K562 (cell line): ENCODE measurements at regions not wholly inside any gene's neighbourhood (a gene's known extent, or its start where the extent isn't known, plus 50 kb on each side); places are given as distances from the start of the nearest gene placed in this dataset.
A peak's percentile ranks its signal among the peaks of the same experiment; 100 is the strongest.

ENCODE experiments used
- ATAC-seq: fragments of 200-7000 bp; cut with Tn5 transposase; 3 replicates; pipeline ENCODE4 v1.9.1; 2020; ENCODE audit warnings: moderate library complexity
- BruUV-seq: library from RNA; stranded (reverse); fragments of 400-500 nt; replicated peaks from 2 replicates; lab custom pipeline; 2021; lab: Mats Ljungman, UMichigan
- CTCF ChIA-PET: fragments of 300-600 bp; formaldehyde crosslinking; extraction: SDS; loops from one replicate; lab custom pipeline; 2021; ENCODE audit warnings: low intra/inter-chr PET ratio; lab: Yijun Ruan, JAX
- POLR2A ChIA-PET: fragments of 300-600, 350-650 bp; sonication (Branson Sonifier 250); formaldehyde crosslinking; extraction: SDS; loops from one replicate; lab custom pipeline; 2021; ENCODE audit warnings: antibody characterized with exemption, inconsistent platforms; lab: Yijun Ruan, JAX
- DNase-seq, 4 experiments: peaks; one replicate each; pipeline versions ENCODE4 v3.0.0 to v3.0.0-alpha.2; 2011 to 2018; ENCODE audit warnings: low spot score in 3 of 4, mixed read lengths in 3 of 4; ENCODE audit errors: extremely low read depth in 1 of 4
- FAIRE-seq: peaks from 2 replicates; lab custom pipeline; 2011; peaks lifted over from hg19 to GRCh38; lab: Jason Lieb, UNC
- H2AFZ ChIP-seq: 2 replicates; pipeline ENCODE4 v1.6.0; 2011; ENCODE audit warnings: low read depth, low read length, control low read depth, inconsistent platforms
- H3K27ac ChIP-seq: fragments of 200-600 bp; 3 replicates; pipeline ENCODE4 v1.8.0; 2011; ENCODE audit warnings: low read depth, mild to moderate bottlenecking, control low read depth, inconsistent platforms, low read length, moderate library complexity, mixed read lengths; ENCODE audit errors: extremely low read depth
- H3K27me3 ChIP-seq, 2 experiments: fragments of 300-600 bp in 1 of 2; 2 replicates in 1 of 2; 3 replicates in 1 of 2; pipeline versions ENCODE4 v1.6.0 to v1.8.0; 2011; ENCODE audit warnings: inconsistent platforms in 2 of 2, low read length in 2 of 2, mild to moderate bottlenecking in 1 of 2, mixed read lengths in 1 of 2, moderate library complexity in 1 of 2; ENCODE audit not compliant: control insufficient read depth in 2 of 2, insufficient read depth in 2 of 2
- H3K36me3 ChIP-seq: fragments of 300-600 bp; 3 replicates; pipeline ENCODE4 v1.8.0; 2011; ENCODE audit warnings: mild to moderate bottlenecking, low read length, inconsistent platforms; ENCODE audit not compliant: control insufficient read depth, insufficient read depth
- H3K4me1 ChIP-seq, 2 experiments: fragments of 200-600 bp in 1 of 2; replicated peaks in 1 of 2; 2 replicates in 1 of 2; 3 replicates in 1 of 2; pipeline versions ENCODE4 v1.5.1 to v1.8.0; 2011; ENCODE audit warnings: inconsistent platforms in 2 of 2, low read length in 2 of 2, mild to moderate bottlenecking in 1 of 2, mixed read lengths in 1 of 2, moderate library complexity in 1 of 2; ENCODE audit not compliant: control insufficient read depth in 2 of 2, insufficient read depth in 2 of 2
- H3K4me2 ChIP-seq: 2 replicates; pipeline ENCODE4 v1.6.1; 2011; ENCODE audit warnings: low read length, control low read depth, inconsistent platforms, mixed read lengths; ENCODE audit not compliant: insufficient read depth
- H3K4me3 ChIP-seq: fragments of 200-600 bp; sonication (generic), shearing (Covaris generic); 2 replicates; pipeline ENCODE4 v1.5.1; 2016; ENCODE audit warnings: control low read depth, inconsistent platforms
- H3K79me2 ChIP-seq: fragments of 200-600 bp; 3 replicates; pipeline ENCODE4 v1.8.0; 2011; ENCODE audit warnings: low read length, inconsistent platforms; ENCODE audit not compliant: control insufficient read depth, insufficient read depth
- H3K9ac ChIP-seq, 2 experiments: 2 replicates each; pipeline versions ENCODE4 v1.6.0 to v1.6.1; 2011; ENCODE audit warnings: low read depth in 2 of 2, low read length in 2 of 2, control low read depth in 1 of 2, inconsistent platforms in 1 of 2, mild to moderate bottlenecking in 1 of 2, mixed read lengths in 1 of 2; ENCODE audit not compliant: insufficient read depth in 1 of 2
- H3K9me1 ChIP-seq: one replicate; pipeline ENCODE4 v1.6.0; 2011; ENCODE audit warnings: inconsistent platforms, mild to moderate bottlenecking, low read length, moderate library complexity; ENCODE audit not compliant: control insufficient read depth, insufficient read depth
- H3K9me3 ChIP-seq: replicated peaks from 2 replicates; pipeline ENCODE4 v1.5.1; 2011; ENCODE audit warnings: low read depth, low read length, inconsistent platforms; ENCODE audit not compliant: control insufficient read depth, insufficient read depth
- H4K20me1 ChIP-seq: replicated peaks from 2 replicates; pipeline ENCODE4 v1.6.1; 2011; ENCODE audit warnings: low read length, inconsistent platforms, mixed read lengths; ENCODE audit not compliant: control insufficient read depth, insufficient read depth
- FUS ChIP-seq: fragments of 200-400 bp; formaldehyde crosslinking; optimal IDR thresholded peaks from 2 replicates; pipeline ENCODE3; 2017; ENCODE audit warnings: low read depth, low read length
- HDGF ChIP-seq: fragments of 450-650 bp; IDR thresholded peaks from 2 replicates; pipeline ENCODE4 v1.6.1; 2016
- HLTF ChIP-seq: fragments of 450-650 bp; IDR thresholded peaks from 2 replicates; pipeline ENCODE4 v1.6.1; 2016
- HNRNPLL ChIP-seq: fragments of 200-400 bp; formaldehyde crosslinking; IDR thresholded peaks from 2 replicates; pipeline ENCODE4 v1.6.1; 2017; ENCODE audit warnings: low read length, low read depth, mild to moderate bottlenecking; ENCODE audit not compliant: poor library complexity, severe bottlenecking
- KDM2B ChIP-seq: fragments of 250-450 bp; sonication (Bioruptor Pico); IDR thresholded peaks from 2 replicates; pipeline ENCODE4 v1.8.0; 2021; ENCODE audit warnings: mild to moderate bottlenecking, moderate library complexity
- MAFF ChIP-seq: IDR thresholded peaks from 2 replicates; pipeline ENCODE4 v1.6.1; 2012; ENCODE audit warnings: low read length, improper control_type of control experiment
- MAFK ChIP-seq: IDR thresholded peaks from 2 replicates; pipeline ENCODE4 v1.6.1; 2011; ENCODE audit warnings: low read length, improper control_type of control experiment
- NBN ChIP-seq: fragments of 450-650 bp; IDR thresholded peaks from 2 replicates; pipeline ENCODE4 v1.6.1; 2016; ENCODE audit warnings: low read depth, mild to moderate bottlenecking
- NFXL1 ChIP-seq: fragments of 450-650 bp; formaldehyde crosslinking; IDR thresholded peaks from 2 replicates; pipeline ENCODE4 v1.4.0; 2021; ENCODE audit warnings: mild to moderate bottlenecking
- NR1H2 ChIP-seq: sonication (generic); formaldehyde crosslinking; IDR thresholded peaks from 2 replicates; pipeline ENCODE4 v1.4.0; 2020; ENCODE audit warnings: mild to moderate bottlenecking, missing genetic modification reagents
- PHTF2 ChIP-seq: fragments of 250-450 bp; sonication (Bioruptor Pico); IDR thresholded peaks from 2 replicates; pipeline ENCODE4 v1.5.0; 2021; ENCODE audit warnings: mild to moderate bottlenecking
- PKNOX1 ChIP-seq: fragments of 450-650 bp; IDR thresholded peaks from 2 replicates; pipeline ENCODE4 v1.6.1; 2016
- PURB ChIP-seq: sonication (generic); formaldehyde crosslinking; IDR thresholded peaks from 2 replicates; pipeline ENCODE4 v1.9.0; 2021; ENCODE audit warnings: low read depth, mild to moderate bottlenecking, missing genetic modification reagents
- STAT6 ChIP-seq: sonication (generic); formaldehyde crosslinking; IDR thresholded peaks from 2 replicates; pipeline ENCODE4 v1.8.1; 2023; ENCODE audit warnings: mild to moderate bottlenecking, missing genetic modification reagents
- YY1 ChIP-seq, 3 experiments: IDR thresholded peaks; 2 replicates each; pipeline ENCODE4 v1.6.1; 2011; ENCODE audit warnings: low read length in 2 of 3, mild to moderate bottlenecking in 2 of 3, moderate library complexity in 2 of 3, borderline replicate concordance in 1 of 3, control low read depth in 1 of 3, low read depth in 1 of 3; ENCODE audit not compliant: insufficient read depth in 3 of 3, insufficient replicate concordance in 2 of 3, control insufficient read depth in 1 of 3, insufficient read length in 1 of 3; ENCODE audit errors: extremely low read depth in 1 of 3
- ZBTB7A ChIP-seq: IDR thresholded peaks from 2 replicates; pipeline ENCODE4 v1.6.1; 2011; ENCODE audit warnings: low read depth, mild to moderate bottlenecking, low read length, moderate library complexity, borderline replicate concordance; ENCODE audit not compliant: control insufficient read depth
- ZNF217 ChIP-seq: sonication (generic); formaldehyde crosslinking; IDR thresholded peaks from 2 replicates; pipeline ENCODE4 v1.8.0; 2022; ENCODE audit warnings: mild to moderate bottlenecking, missing genetic modification reagents
- ZNF561 ChIP-seq: fragments of 450-650 bp; formaldehyde crosslinking; conservative IDR thresholded peaks from 2 replicates; pipeline ENCODE4 v1.4.0; 2020; ENCODE audit warnings: mild to moderate bottlenecking, moderate library complexity
- ZSCAN32 ChIP-seq: fragments of 450-650 bp; formaldehyde crosslinking; IDR thresholded peaks from 2 replicates; pipeline ENCODE4 v1.4.0; 2020; ENCODE audit warnings: mild to moderate bottlenecking, moderate library complexity
- WGBS: fragments of 100-300 bp; shearing (Covaris generic); methylation state at CpG from one replicate; pipeline ENCODE4 v1.1.6; 2016; ENCODE audit warnings: low coverage, mixed read lengths; ENCODE audit not compliant: insufficient coverage; ENCODE audit errors: missing lambda C conversion rate; 5-methylcytosine and 5-hydroxymethylcytosine counted together
- in situ Hi-C: fragments of 300-500 bp; cut with MboI; formaldehyde crosslinking; loops from 4 replicates; pipeline ENCODE4 v1.15.0; 2018; ENCODE audit warnings: inconsistent platforms, mixed read lengths
- intact Hi-C: fragments of 100-400 bp; cut with micrococcal nuclease; formaldehyde crosslinking; loops from 2 replicates; pipeline ENCODE4 v1.14.2; 2022

GRCh38 chr15:95371664-95372063 is 958.8 kb upstream of the NR2F2 start (continued):
- TF ChIP-seq PKNOX1 (peak; percentile 54; the same call in 1 of the 2 replicates), MAFK (peak; percentile 22; the same call in 1 of the 2 replicates), MAFF (peak; percentile 13; the same call in 1 of the 2 replicates), ZNF217 (CRISPR knock-in tag) (no peak), ZSCAN32 (CRISPR knock-in tag) (no peak), STAT6 (CRISPR knock-in tag) (no peak), NBN (no peak), HDGF (no peak), NFXL1 (CRISPR knock-in tag) (no peak)

GRCh38 chr15:95375281-95375680 is 955.2 kb upstream of the NR2F2 start:
- no peaks in the 10 kb centered on the region for H3K36me3 ChIP-seq
- H3K79me2 ChIP-seq = no peaks in the 10 kb centered on the region
- no peak overlapping the region for H3K27ac ChIP-seq
- no peaks in the 10 kb centered on the region for H3K9me1 ChIP-seq
- no peaks in the 10 kb centered on the region for H4K20me1 ChIP-seq
- FAIRE-seq = no peak
- no TSS peak for BruUV-seq
- CTCF ChIA-PET = interaction anchor here (0.6 kb wide), 1 partner anchor 10 kb away, joined by 3 read pairs; no protein-coding TSS in a partner anchor
- H3K9me3 ChIP-seq = no peaks in the 10 kb centered on the region; the same call in 1 of the 2 replicates
- no peak overlapping the region for H3K9ac ChIP-seq
- H3K4me1 ChIP-seq = no peaks in the 10 kb centered on the region; a peak in 1 of 5 replicates
- 0% methylated on average over 3 of the region's 3 CpGs for WGBS
- TF ChIP-seq ZBTB7A = no peak
- TF ChIP-seq NBN = no peak
- no peak for TF ChIP-seq HNRNPLL
- no peak for TF ChIP-seq ZNF561
- TF ChIP-seq NR1H2 (CRISPR knock-in tag) = no peak
- TF ChIP-seq YY1 (IDR thresholded peaks at IDR 0.05; ENCODE audit: borderline replicate concordance in 1 of 3, control insufficient read depth in 1 of 3, extremely low read depth in 1 of 3, insufficient read depth in 3 of 3, insufficient read length in 1 of 3, insufficient replicate concordance in 2 of 3, low read depth in 1 of 3, low read length in 2 of 3) = no peak
- no peak for TF ChIP-seq PHTF2 (CRISPR knock-in tag)
- TF ChIP-seq FUS = no peak
- no peak for TF ChIP-seq HLTF
- no peak for TF ChIP-seq KDM2B (CRISPR knock-in tag)
- no peak for TF ChIP-seq PURB (CRISPR knock-in tag)
- intact Hi-C loops (no loop called here), in situ Hi-C loops (no loop called here)
- no peak for ATAC-seq
- H2AFZ ChIP-seq = no peak overlapping the region
- no peak overlapping the region for H3K4me3 ChIP-seq
- H3K4me2 ChIP-seq = no peak overlapping the region
- DNase-seq = no peak
- POLR2A ChIA-PET = no interaction called here
- no peaks in the 10 kb centered on the region for H3K27me3 ChIP-seq
